Brain pericyte (primary cell): ENCODE measurements at regions not wholly inside any gene's neighbourhood (a gene's known extent, or its start where the extent isn't known, plus 50 kb on each side); places are given as distances from the start of the nearest gene placed in this dataset.

Source experiments
- DNase-seq: peaks from one replicate; pipeline ENCODE4 v3.0.0-alpha.2; 2012; ENCODE audit warnings: low read depth, low spot score

DNA sequence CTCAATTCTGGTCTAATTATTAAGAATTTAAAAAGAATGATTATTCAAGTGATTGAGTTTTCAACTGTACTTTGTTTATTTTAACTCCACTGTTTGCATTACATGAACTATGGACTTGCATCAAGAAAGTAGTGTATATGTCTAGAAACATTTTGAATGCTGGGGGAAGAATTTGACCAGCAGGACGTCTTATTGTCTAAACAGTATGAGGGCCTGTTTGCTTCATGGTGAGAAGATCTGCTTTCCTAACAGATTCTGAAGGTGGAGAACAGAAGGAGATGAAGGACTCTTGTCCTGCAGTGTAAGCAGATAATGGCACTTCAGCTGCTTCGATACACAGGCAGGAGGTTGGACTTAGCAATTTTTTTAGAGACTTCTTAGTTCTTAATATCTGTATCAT, 176.0 kb downstream of the DACT1 start:
- DNase-seq = no peak

DNA sequence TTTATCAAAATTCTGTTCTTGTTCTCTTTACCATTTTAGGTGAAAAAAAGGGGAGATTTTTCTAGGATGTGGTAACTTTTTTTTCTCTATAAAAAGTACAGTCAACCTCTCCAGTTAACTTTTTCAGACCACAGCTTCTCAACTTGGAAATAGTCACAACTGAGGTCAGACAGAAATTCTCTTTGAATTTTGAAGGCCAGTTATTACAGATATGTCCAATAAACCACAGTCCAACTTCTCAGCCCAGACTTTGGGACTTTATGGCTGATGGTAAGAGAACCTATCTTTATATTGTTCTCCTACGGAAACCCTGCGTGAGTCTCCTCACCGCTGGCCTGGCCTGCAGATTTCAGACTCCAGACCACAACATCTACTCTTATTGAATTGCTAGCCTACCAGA, 176.7 kb downstream of the DACT1 start:
- no peak for DNase-seq

DNA sequence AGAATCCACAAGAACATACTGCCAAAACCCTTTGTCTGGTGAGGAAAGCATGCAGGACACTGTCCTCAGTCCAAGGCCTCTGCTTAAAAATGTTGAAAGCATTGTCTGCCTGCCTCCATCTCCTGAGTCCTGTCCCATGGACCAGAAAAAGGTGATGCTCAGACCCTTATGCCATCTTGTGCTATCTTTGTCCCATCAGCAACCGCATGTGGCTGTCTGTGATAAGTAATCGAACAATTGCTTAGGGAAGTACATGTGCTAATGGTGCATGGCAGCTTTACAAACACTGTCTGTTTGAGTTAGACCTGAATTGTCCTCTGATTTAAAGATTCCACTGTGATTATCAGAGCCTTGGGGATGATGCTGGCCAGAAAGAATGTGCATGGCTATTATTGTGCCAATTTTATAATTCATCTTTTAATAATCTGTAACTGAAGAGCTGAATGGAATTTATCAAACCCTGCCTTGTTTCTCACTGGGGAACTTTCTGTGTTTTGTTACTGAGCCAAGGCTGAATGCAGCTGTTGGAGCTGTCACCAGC, 177.5 kb downstream of the DACT1 start:
- DNase-seq = no peak

DNA sequence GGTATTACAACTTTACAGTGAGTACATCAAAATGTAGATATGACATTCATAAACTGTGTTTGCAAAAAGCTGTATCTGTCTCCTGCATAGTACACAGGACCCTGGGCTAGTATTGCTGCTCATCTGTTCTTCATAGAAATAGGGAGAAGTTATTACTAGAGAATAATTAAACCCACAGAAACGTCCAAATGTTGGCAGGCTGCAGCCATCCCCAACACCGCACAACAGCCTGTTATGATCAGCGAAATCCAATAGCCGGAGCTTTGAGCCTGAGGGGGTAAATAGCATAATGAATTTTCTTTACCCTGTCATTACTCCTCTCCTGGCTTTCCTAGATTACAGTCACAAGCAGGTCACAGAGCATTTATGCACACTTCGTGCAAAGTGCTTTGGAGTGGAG, 178.0 kb downstream of the DACT1 start:
- no peak for DNase-seq

DNA sequence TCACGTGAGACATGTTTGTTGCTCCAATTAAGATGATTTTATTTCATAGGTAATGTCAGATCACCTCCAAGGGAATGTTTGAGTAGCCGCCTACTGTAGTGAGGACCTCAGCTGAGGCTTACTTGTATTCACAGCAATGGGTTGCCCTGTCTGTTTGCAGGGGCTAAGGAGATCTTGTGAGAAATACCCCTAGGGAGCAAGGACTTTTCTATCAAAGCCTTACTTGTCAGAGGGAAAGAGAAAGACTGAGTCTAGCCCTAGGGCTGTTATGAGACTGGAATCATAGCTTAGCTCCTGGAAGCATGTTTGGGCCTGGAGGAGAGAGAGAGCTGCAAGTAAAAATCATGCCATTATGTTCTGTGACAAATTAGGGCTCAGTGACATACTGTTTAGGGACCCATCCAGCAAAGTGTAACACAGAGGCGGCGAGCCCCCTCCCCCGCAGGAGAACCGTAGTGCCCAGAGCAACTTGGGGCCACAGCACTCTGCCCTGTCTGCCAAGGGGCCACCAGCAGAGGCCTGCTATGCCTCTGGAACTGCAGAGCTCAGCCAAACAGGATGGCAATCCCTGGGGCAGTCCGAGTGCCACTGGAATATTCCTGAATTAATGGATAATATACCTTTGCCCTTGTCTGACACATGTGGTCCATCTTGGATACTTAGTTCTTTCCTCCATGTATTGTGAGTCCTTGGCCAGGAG, 178.8 kb downstream of the DACT1 start:
- no peak for DNase-seq

DNA sequence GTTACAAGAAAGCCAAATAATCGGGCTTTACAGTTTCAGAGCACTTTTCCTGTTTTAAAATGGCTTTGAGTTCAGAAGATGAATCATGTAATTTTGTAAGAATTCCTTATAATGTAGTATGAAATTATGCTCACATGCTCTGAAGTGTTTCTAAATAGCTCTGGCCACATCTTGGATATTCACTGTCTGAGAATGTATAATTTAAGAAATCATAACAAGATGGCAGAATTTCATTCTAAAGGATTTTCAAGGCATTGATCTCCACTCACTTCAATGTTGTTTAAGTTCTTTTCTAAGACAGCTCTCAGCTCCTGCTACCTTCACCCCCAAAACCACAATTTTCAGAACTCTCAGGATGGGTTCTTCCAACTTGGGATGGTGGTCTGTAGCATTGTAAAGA, 180.1 kb downstream of the DACT1 start:
- DNase-seq = no peak

DNA sequence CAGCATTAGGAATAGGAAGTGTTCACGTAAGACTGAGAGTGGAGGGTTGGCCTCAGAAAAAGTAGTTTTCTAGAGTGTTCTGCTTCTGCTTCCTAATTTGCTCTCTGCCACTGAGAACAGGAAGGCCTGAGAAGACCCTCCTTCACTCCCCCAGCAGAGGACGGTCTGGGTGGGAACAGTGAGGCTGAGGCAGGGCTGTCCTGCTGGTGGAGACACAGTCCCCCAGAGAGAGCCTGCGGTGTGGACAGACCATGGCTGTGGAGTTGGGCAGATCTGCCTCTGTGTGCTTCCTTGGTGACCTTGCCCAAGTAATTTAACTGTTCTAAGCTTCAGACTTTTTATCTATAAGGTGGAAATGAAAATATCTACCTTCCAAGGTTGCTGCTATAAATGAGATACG, 182.3 kb downstream of the DACT1 start:
- DNase-seq = no peak

DNA sequence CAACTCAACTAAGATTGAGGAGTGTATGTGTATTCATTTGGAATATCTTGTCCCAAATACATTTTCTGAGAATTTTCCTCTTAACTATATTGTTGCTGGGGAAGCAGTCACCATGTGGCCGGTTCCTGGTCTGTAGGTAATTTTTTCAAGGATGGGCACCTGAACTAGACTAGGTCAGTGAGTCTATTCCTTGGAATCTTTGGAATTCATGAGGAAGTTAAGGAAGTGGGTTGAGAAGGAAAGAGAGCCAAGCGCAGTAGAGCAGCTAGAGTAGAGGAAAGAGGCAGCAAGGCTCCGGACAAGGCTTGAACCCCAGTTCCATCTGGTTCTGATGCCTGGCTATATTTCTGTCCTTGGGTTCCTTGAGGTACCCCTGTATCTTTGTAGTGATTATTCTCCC, 183.7 kb downstream of the DACT1 start:
- no peak for DNase-seq

DNA sequence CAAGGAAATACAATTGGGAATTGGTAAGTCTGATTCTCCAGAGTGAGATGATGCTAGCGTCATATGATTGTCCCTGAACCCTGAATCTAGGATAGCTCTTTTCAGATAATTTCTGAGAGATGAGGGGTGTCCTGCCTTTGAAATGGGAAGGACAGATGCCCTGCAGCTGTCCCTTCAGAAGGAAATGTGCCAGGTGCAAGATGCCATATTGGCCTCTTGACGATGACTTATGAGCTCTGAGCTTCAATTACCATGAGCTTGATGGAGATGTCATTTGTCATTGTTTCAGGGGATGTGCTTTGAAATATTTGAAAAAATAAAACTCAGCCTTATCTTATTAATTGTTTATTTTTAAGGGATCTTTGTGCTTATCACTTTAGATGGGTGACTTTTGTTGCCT, 185.1 kb downstream of the DACT1 start:
- DNase-seq = no peak

DNA sequence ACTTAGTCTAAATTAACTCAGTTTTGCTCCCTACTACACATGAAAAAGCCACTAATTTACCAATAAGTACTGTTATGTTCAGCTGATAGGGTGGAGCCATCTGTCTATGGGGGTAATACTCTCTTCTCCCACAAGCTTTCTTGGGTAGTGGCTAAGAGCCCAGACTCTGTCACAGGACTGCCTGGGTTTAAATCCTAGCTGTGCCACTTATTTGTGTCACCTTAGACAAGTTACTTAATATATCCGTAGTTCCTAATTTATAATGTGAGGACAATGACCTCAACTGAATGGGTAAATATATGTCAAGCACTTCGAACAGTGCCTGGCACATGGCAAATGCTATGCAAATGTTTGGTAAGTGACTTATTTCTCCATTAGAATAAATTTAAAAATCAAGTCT, 185.6 kb downstream of the DACT1 start:
- no peak for DNase-seq

DNA sequence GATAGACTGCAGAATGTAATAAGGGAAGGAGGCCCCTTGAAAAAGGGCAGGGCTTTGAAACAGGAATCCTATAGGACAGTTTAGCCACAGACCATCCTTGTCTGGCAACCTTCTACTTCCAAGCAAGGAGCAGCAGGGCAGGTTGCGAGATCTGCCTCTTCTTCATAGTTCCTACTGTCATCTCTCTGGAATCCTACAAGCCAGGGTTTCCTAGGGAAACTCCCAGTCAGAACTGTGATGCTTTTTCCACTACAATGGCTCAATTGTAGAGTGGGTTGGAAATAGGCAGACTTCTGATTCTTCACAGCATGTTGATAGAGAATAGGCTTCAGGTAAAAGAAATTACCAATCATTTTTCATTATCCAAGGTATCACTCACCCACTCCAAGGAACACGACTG, 186.3 kb downstream of the DACT1 start:
- no peak for DNase-seq

DNA sequence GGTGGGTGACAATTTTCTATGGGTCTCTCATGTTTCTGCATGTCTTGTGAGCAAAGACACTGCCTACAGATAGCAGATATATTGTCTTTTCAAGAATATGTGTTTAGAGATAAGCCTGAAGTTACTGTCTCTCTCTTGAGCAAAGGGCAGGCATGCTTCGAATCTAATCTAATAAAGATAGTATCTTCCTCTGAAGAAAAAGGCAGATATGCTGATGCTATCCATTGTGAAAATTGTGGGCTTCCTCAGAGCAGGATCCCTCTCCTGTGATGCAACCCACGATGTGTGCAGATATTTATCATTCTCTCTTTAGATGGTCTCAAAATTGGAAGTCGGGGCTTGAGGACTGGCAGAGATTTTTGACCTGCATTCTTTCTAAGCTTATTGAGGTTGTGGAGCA, 187.0 kb downstream of the DACT1 start:
- DNase-seq = no peak

DNA sequence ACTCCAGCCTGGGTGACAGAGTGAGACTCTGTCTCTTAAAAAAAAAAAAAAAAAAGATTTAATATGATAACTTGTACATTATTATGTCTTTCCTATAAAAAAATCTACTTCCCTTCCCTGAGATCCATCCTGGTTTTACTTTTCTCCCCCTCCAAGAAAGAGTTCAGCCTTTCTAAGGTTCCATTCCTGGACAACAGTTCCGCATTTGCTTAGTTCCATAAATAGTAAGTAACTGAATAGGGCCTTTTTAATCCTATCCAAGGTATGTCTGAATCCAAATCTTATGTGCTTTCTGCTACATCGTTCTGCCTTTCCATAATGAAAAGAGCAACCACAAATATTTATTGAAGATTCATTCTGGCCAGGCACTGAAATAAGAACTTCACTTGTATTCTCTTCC, 187.8 kb downstream of the DACT1 start:
- DNase-seq = no peak

DNA sequence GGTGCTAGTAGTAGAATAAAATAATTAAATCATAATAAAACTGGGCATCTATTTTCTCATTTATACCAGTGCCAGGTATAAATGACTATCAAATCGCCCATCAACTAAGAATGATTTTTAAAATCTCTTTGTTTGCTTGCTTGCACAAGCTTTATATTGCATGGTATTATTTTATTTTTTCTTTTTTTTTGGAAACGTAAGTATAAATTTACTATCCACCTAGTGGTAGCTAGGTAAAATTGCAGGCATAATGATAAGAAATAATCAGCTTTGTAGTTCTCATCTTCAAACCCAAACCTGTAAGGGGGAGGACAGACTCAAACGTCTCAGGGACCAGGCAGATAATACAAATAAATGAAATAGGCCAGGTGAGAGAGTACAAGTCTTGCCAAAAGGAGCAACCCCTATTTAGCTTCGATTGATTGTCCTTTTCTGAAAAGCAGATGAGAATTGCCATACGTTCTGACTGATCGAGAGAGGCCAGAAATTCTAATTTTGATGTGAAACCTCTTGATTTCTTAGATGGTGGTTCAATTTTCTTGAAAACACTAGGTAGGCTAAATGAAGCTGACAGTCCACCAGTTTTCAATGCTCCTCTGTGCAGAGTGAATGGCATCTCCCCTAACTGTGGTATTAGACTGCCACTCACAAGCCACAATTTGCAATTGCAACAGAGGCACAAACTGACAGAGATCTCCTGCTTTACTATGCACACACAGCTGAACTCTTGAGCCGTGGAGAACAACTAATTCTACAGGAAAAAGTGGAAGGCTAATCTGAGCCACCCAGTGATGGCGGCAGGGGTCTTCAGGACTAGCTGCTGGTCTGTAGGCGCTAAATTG, 189.3 kb downstream of the DACT1 start:
- DNase-seq = no peak

DNA sequence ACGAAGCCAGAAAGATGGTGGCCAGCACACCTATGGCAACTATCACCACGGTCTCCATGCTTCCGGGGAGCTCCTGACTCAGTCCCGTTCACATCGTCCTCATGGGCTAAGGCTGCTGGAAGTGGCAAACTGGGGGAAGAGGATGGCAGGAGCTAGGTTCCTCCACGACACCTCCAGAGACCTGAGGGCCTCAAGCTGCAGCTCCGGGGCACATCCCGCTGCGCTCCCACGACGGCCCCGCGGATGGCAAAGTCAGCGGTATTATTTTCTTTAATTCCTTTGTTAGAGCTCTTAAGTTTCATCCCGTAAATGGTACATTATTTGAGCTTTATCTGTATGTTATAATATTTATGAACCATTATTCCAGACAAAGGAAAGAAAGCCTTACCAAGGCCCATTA, 190.5 kb downstream of the DACT1 start:
- DNase-seq = no peak

DNA sequence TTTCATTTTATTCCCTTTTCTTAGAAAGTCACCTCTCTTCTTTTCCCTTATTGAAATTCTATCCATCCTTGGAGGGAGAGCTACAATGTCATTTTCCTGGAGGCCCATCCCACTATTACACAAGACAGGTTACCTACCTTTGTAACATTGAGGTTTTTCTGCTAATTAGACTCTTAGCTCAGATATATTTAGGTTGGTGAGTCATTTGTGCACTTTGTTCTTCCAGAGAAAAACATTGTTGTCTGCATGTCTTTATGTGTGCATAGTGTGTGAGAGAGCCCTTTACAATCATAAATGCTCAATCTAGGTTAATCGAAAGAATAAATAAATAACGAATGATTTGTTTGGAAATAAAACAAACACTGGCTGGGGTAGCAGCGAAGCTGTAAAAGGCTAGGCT, 191.8 kb downstream of the DACT1 start:
- no peak for DNase-seq

DNA sequence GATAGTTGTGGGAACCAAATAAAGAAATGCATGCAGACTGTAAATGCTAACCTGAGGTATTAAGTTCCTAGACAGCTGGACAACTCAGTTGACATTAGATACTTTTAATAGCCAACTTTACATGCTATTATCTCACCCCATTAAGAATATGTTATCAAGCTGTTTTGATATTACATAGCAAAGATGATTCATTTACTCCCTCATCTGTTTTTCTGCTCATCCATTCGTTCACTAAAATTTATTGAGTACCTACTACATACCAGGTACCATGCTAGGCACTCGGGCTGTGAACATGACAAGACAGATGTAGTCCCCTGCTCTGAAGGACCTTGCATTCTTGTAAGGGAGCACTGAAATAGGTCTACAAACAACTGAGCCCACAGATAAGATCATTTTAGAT, 192.4 kb downstream of the DACT1 start:
- DNase-seq = no peak

DNA sequence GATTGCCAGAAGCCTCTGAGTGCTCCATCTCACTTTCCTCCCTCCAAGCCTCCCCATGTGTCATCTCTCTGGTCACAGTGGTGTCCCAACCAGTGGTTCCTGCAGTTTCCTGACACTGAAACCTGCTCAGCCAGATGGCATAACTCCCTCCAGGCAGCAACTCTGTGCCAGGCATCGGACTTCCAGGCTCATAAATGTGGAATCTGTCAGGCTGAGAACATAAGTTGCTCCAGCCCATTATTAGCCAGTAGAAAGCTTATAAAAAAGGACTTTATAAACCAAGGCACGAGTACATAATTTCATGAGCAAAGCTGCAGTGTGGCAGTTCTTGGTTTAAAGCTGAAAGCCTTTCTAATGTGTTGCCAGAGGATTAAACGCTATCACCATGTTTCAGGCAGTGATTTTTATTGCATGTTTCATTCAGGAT, 194.3 kb downstream of the DACT1 start:
- no peak for DNase-seq

DNA sequence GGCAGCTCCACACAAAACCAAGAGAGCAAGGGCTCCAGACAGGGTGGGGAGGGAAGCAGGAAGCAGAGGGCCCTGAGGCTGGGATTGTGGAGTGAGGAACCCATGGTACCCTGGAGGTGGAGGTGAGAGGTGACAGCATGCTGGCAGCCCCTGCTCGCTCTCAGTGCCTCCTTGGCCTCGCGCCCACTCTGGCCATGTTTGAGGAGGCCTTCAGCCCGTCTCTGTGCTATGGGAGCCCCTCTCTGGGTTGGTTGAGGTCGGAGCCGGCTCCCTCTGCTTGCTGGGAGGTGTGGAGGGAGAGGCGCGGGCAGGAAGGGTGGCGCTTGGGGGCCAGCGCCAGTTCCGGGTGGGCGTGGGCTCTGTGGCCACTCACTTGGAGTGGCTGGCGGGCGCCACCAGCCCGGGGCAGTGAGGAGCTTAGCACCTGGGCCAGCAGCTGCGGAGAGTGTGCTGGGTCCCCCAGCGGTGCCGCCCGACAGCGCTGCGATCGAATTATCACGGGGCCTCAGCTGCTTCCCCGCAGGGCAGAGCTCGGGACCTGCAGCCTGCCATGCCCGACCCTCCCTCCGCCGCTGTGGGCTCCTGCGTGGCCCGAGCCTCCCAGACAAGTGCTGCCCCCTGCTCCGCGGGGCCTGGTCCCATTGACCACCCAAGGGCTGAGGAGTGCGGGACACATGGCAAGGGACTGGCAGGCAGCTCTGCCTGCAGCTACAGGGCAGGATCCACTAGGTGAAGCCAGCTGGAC, 196.0 kb downstream of the DACT1 start:
- DNase-seq = no peak

DNA sequence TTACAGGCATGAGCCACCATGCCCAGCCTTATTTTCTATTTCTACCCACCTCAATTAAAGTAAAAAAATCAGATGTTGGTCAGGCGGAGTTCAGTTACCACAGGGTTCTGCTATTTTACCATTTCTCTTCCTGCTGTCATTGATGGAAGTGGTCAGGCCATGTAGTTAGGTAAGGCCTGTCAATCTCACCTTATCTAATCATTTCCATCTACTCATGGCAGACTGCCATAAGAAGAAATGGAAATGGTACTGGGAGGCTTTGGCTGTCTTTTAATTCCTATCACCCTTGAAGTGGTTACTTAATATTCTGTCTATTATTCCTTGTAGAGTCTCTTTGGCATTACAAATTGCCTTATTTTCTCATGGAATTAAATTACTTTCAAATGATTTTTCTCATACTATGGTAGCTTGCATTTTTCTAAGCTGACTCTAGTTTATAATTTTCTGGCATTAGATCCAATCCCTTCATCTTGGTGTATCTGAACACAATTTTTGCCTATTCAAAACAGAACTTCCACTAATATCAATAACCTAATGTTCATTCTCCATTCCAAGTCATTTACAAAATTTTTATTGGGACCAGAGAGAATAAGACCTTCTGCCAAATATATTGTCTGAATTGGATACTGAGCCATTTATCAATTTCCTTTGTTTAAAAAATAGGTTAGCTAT, 198.7 kb downstream of the DACT1 start:
- no peak for DNase-seq

DNA sequence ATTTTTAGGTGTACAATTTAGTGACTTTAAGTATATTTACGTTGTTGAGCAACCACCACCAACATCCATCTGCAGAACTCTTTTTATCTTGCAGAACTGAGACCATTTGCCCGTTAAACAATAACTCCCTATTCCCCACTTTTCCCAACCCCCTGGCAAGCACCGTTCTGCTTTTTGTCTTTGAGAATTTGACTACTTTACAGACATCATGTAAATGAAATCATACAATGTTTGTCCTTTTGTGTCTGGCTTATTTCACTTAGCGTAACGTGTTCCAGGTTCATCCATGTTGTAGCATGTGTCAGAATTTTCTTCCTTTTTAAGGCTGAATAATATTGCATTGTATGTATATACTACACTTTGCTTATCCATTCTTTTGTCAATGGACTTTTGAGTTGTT, 201.5 kb downstream of the DACT1 start:
- no peak for DNase-seq

DNA sequence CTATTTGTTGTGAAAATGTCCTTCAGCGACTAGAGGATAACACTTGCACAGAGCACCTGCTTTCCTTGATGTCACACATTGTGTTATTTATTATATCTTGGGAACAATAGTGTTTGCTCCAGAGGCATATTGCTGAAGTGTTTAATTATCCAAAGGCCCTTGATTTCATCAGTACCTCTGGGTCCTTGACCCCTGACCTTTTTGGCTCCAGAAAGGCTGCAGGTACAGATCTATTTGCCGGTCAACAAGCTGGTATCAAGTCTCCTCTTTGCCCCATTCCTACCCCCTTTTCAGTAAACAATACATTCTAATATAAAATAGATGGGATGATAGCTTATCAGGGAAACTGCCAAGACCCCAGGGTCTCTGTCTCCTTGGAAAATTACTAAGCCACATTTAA, 206.8 kb downstream of the DACT1 start:
- DNase-seq = no peak
